Uterus (tissue), 2 donors: ENCODE measurements at regions not wholly inside any gene's neighbourhood (a gene's known extent, or its start where the extent isn't known, plus 50 kb on each side); places are given as distances from the start of the nearest gene placed in this dataset.

Experiments used
- POLR2A ChIP-seq, 2 donors: fragments of 450-650 bp; IDR thresholded peaks; one replicate each; pipeline ENCODE4 v1.6.1; 2016; ENCODE audit warnings: antibody characterized with exemption in 2 of 2, mild to moderate bottlenecking in 1 of 2, moderate library complexity in 1 of 2
- TF ChIP-seq, protein P1 (sequence below), 4 experiments: fragments of 200-600 bp in 2 of 4; fragments of 450-650 bp in 2 of 4; sonication (generic) in 2 of 4; IDR thresholded peaks; one replicate each; pipeline ENCODE4 v1.5.1; 2016 to 2019; ENCODE audit warnings: antibody characterized with exemption in 4 of 4, mild to moderate bottlenecking in 2 of 4, moderate library complexity in 1 of 4

DNA sequence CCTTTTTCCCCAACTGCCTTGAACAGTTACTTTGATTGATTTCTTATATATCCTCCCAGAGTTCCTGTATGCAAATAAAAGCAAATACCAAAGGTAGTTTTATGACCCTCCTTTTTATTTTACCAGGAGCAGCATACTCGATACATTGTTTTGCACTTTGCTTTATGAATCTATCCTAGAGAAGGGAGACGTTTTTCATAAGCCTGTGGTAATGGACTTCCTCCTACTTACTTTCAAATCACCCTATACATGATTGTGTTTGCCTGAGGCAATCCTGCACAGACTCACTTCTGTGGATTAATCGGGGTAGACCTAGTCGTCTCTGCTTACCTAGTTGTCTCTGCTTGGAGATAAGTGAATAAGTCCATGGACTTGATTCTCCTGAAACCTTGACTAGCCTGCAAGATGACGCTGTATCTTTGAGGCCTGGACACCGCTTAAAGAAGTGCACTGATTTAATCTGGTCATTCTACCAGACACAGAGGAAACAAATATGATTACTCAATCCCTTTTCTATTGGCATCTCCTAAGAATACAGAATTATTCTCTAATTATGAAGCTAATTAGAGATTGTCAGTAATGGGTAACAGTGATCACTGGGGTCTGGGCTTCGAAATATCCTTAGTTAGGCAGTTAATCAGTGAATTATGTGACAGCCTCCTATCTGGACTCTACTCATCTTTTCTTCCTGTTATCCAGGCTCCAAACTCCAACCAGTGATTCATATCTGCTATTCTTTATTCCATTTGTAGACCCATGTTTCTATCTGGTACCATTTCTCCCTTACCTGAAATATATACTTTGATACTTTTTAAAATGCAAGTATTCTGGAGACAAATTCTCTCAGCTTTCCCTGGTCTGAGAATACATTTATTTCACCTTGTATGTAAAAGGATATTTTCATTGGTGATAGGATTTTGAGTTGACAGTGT is 447.4 kb upstream of the TRIB2 start:
- TF ChIP-seq POLR2A (IDR thresholded peaks at IDR 0.05) = no peak
- TF ChIP-seq, protein P1, sequence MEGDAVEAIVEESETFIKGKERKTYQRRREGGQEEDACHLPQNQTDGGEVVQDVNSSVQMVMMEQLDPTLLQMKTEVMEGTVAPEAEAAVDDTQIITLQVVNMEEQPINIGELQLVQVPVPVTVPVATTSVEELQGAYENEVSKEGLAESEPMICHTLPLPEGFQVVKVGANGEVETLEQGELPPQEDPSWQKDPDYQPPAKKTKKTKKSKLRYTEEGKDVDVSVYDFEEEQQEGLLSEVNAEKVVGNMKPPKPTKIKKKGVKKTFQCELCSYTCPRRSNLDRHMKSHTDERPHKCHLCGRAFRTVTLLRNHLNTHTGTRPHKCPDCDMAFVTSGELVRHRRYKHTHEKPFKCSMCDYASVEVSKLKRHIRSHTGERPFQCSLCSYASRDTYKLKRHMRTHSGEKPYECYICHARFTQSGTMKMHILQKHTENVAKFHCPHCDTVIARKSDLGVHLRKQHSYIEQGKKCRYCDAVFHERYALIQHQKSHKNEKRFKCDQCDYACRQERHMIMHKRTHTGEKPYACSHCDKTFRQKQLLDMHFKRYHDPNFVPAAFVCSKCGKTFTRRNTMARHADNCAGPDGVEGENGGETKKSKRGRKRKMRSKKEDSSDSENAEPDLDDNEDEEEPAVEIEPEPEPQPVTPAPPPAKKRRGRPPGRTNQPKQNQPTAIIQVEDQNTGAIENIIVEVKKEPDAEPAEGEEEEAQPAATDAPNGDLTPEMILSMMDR (IDR thresholded peaks at IDR 0.05) = no peak
